ENCODE measurements at regions not wholly inside any gene's neighbourhood (a gene's known extent, or its start where the extent isn't known, plus 50 kb on each side); places are given as distances from the start of the nearest gene placed in this dataset.

- H3K36me3 ChIP-seq: no peaks in the 10 kb centered on the region
- H3K9me3 ChIP-seq: no peaks in the 10 kb centered on the region
- H3K4me1 ChIP-seq: no peaks in the 10 kb centered on the region
- WGBS, 5 donors: 83 to 90% (median 86%) methylated on average over 2 of the region's 2 CpGs
- no peak overlapping the region for H3K4me3 ChIP-seq
- TF ChIP-seq EP300 (IDR thresholded peaks at IDR 0.05): no peak
- no peak for TF ChIP-seq CTCF (IDR thresholded peaks at IDR 0.05)
- TF ChIP-seq POLR2A (IDR thresholded peaks at IDR 0.05): no peak
- TF ChIP-seq POLR2AphosphoS5 (IDR thresholded peaks at IDR 0.05): no peak
- no peak for DNase-seq
- peaks cover 0 to 12% (median 0%) of the 10 kb centered on the region in 3 donors for H3K27me3 ChIP-seq
- H3K27ac ChIP-seq: no peak overlapping the region
- intact Hi-C loops (cut with DNase I; ENCODE audit: low total_unique reads): no loop called here
Observed at GRCh38 chr5:122585371-122585770, 189.5 kb upstream of the SNX2 start.

GRCh38 chr5:122586351-122586750 is 188.5 kb upstream of the SNX2 start:
- no peak for DNase-seq
- Histone ChIP-seq H3K4me3 (no peak overlapping the region), H3K9me3 (no peaks in the 10 kb centered on the region), H3K4me1 (no peaks in the 10 kb centered on the region), H3K27me3 (peaks cover 0 to 10% (median 0%) of the 10 kb centered on the region in 3 donors), H3K36me3 (no peaks in the 10 kb centered on the region), H3K27ac (no peak overlapping the region)
- intact Hi-C loops (cut with DNase I; ENCODE audit: low total_unique reads): no loop called here
- TF ChIP-seq EP300 (IDR thresholded peaks at IDR 0.05) (no peak), POLR2A (IDR thresholded peaks at IDR 0.05) (no peak), CTCF (IDR thresholded peaks at IDR 0.05) (no peak), POLR2AphosphoS5 (IDR thresholded peaks at IDR 0.05) (no peak)
- 65 to 85% (median 81%) methylated on average over 1 of the region's 1 CpG for WGBS, 5 donors

GRCh38 chr5:122591828-122592227 is 183.1 kb upstream of the SNX2 start:
- Histone ChIP-seq H3K36me3 (no peaks in the 10 kb centered on the region), H3K4me3 (no peak overlapping the region), H3K27me3 (no peaks in the 10 kb centered on the region), H3K9me3 (no peaks in the 10 kb centered on the region), H3K4me1 (no peaks in the 10 kb centered on the region), H3K27ac (no peak overlapping the region)
- WGBS, 5 donors: 59 to 79% (median 70%) methylated on average over 3 of the region's 3 CpGs
- TF ChIP-seq EP300 (IDR thresholded peaks at IDR 0.05): no peak
- no peak for DNase-seq
- intact Hi-C loops (cut with DNase I; ENCODE audit: low total_unique reads): no loop called here

GRCh38 chr5:122599000-122599399 is 175.9 kb upstream of the SNX2 start:
- DNase-seq: no peak
- intact Hi-C loops (cut with DNase I; ENCODE audit: low total_unique reads): no loop called here
- peaks cover 0 to 26% (median 12%) of the 10 kb centered on the region in 4 donors for H3K9me3 ChIP-seq
- H3K4me1 ChIP-seq: no peaks in the 10 kb centered on the region
- no peaks in the 10 kb centered on the region for H3K36me3 ChIP-seq
- TF ChIP-seq POLR2AphosphoS5 (IDR thresholded peaks at IDR 0.05) (no peak), CTCF (IDR thresholded peaks at IDR 0.05) (no peak), EP300 (IDR thresholded peaks at IDR 0.05) (no peak), POLR2A (IDR thresholded peaks at IDR 0.05) (no peak)
- H3K4me3 ChIP-seq: no peak overlapping the region
- no peak overlapping the region for H3K27ac ChIP-seq
- no peaks in the 10 kb centered on the region for H3K27me3 ChIP-seq

- no peak overlapping the region for H3K4me3 ChIP-seq
- TF ChIP-seq POLR2AphosphoS5 (IDR thresholded peaks at IDR 0.05): no peak
- TF ChIP-seq POLR2A (IDR thresholded peaks at IDR 0.05): no peak
- H3K27ac ChIP-seq: no peak overlapping the region
- 81 to 100% (median 92%) methylated on average over 1 of the region's 1 CpG for WGBS, 5 donors
- H3K4me1 ChIP-seq: no peaks in the 10 kb centered on the region
- peaks cover 0 to 26% (median 12%) of the 10 kb centered on the region in 4 donors for H3K9me3 ChIP-seq
- DNase-seq: no peak
- no peaks in the 10 kb centered on the region for H3K27me3 ChIP-seq
- intact Hi-C loops (cut with DNase I; ENCODE audit: low total_unique reads): no loop called here
- H3K36me3 ChIP-seq: no peaks in the 10 kb centered on the region
Observed at GRCh38 chr5:122600924-122601323, 174.0 kb upstream of the SNX2 start.

Measured in stomach (tissue), 8 donors.